Stimulated activated CD8-positive, alpha-beta memory T cell treated with anti-CD3 and anti-CD28 coated beads, Interleukin-12 subunit alpha, Interleukin-12 subunit beta, amount 100 ng/mL, for 24 hours (primary cell): ENCODE measurements at regions not wholly inside any gene's neighbourhood (a gene's known extent, or its start where the extent isn't known, plus 50 kb on each side); places are given as distances from the start of the nearest gene placed in this dataset.
"Not testable (repeated sequence)": the region's sequence is repeated elsewhere in the genome, so short reads cannot be mapped to it uniquely, and the experiment has no call there.

ENCODE experiments used
- DNase-seq: peaks from one replicate; pipeline ENCODE4 v3.0.0-alpha.2; 2020; ENCODE audit errors: extremely low read depth

- no peak for DNase-seq
These were observed 387.0 kb downstream of the USP25 start for GRCh38 chr21:16116798-16117197.

DNA sequence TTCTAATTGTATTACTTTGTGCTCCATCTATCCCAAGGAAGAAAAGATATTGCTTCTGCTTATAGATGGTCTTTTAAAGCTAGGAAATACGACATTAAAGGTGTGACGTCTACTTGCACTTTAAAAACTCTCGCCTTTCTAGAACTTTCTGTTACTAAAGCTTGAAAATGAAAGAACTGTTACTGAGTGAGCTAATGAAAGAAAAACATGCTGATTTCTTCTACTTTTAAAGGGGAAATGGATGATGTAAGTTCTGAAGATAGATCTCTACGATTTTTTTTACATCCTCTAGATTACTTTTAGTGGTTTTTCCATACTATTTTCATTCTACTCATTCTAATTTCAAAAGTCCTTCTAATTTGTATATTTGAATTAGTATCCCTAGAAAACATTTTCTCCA, 387.5 kb downstream of the USP25 start:
- no peak for DNase-seq

GRCh38 chr21:16117851-16118590, 388.2 kb downstream of the USP25 start:
- DNase-seq, result no peak

DNA sequence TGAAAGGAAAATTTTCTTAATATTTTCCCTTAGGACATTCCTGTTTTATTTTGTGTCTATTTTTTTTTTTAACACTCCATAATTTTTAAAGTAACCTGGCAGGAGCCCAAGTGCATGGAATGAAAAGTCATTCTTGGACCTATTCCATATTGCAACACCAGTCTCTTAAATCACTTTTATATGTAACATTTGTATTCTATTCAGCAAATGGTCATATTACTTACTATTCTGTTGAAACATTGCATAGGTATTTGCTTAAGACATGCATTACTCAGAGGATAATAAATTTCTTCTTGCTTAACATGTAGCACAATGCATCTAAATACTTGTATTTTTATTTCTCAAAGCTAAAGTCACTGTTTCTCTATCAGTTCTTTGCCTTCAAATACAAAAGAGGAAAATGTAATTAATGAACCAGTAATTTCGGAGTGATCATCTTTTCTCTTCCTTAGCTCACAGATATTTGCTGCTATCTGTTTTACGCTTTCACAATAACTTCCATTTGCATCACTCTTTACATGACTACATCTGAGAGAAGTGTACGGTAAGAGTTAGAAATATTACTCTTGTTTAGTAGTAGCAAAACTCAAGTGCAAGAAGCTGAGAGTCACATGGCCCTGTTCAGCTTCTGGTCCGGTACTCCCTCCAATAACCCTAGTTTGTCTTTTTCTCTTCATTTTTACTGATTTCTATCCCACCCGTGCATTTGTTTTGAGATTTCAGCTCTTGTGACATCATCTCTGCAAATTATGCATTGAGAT, 394.8 kb downstream of the USP25 start:
- DNase-seq, result no peak

DNA sequence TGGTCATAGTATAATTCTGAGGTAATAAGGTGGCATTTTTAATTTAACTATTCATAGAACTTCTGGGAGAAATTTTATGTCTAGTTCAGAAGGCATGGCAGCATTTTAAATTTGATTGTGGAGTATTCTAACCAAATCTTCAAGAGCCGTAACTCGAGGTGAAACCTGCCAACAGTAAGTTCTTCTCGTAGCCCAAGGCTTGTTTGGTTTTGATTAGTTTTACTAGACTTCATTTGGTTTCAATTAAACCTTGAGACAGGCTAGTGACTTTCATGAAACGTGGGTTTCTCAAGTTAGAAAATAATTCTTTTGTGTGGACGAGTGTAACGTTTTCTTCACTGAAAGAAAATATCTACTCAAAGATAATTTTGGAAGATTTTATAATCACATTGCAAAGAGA, 395.5 kb downstream of the USP25 start:
- no peak for DNase-seq

DNA sequence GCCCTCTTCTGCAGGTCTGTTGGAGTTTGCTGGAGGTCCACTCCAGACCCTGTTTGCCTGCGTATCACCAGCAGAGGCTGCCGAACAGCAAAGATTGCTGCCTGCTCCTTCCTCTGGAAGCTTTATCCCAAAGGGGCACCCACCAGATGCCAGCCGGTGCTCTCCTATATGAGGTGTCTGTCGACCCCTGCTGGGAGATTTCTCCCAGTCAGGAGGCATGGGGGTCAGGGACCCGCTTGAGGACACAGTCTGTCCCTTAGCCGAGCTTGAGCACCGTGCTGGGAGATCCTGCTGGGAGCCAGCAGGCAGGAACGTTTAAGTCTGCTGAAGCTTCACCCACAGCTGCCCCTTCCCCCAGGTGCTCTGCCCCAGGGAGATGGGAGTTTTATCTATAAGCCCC, 402.7 kb downstream of the USP25 start:
- not testable (repeated sequence) for DNase-seq

GRCh38 chr21:16133248-16133647, 403.5 kb downstream of the USP25 start:
- DNase-seq, result no peak

- DNase-seq, result no peak
These were observed 404.4 kb downstream of the USP25 start for GRCh38 chr21:16134134-16134533.

DNA sequence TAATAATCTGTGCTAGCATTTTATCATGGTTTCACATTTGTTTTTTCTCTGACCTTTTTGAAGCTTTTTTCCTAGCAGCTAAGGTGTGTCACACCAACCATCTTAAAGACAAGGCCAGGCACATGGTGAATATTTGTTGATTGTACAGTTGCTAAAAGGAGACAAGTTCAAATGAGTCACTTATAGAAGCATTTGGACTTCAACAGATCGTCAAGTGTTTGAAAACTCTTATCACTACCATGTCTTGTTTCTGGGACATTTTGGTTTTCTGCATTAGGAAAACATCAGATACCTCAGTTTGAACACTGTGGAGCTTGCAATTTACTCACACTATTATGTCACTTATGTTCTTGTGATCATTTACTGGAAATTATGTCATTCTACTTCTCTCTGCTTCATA, 407.3 kb downstream of the USP25 start:
- no peak for DNase-seq

DNA sequence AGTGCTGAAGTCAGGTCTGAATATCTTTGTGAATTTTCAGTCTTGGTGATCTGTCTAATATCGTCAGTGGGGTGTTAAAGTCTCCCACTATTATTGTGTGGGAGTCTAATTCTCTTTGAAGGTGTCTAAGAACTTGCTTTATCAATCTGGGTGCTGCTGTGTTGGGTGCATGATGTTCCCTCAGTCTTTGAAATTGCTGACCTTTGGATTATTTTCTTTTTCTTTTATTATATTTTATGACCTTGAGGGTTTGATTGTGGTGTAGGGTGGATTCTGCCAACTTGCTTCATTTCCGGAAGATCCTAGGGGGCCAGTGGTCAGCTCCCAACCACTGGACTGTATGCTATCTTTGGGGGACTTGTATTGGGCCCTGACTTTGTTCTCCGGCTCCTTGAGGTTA, 415.3 kb downstream of the USP25 start:
- DNase-seq, result no peak

- no peak for DNase-seq
These were observed 415.7 kb downstream of the USP25 start for GRCh38 chr21:16145479-16145878.

- no peak for DNase-seq
These were observed 424.5 kb downstream of the USP25 start for GRCh38 chr21:16154321-16154720.

GRCh38 chr21:16154951-16155635, 425.3 kb downstream of the USP25 start:
- no peak for DNase-seq

GRCh38 chr21:16156841-16157489, 427.2 kb downstream of the USP25 start:
- no peak for DNase-seq

DNA sequence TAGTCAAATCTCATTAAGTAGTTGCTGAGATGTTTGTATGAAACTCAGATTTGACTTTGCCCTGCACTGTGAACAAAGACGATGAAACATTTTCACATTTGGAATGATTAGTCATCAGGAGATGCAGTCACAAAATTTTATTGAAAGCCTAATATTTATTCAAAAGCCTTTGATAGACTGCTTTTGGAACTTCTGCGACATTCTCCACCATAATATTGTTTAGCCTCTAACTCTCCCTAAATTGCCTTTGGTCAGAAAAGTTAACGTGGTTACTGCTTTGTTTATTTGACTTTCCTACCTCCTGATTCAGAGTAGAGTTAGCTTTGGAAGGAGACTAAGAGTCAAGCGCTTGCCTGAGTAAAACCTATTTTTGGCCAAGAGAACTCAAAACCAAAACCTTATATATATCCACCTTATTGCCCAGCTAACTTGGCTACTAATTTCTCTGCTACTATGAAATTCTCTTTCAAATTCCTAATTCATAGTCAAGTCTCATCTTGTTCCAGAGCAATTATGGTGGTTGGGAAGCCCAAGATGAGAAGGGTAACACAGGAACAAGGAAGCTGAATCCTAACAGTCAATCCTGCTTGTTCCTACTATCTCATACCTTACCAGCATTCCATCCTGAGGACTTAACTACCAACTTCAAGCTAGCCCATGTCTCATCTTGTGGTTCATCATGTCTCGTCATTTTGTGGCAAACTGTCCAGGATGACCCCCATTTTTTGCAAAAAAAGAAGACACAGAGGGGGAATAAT, 429.6 kb downstream of the USP25 start:
- DNase-seq, result no peak

GRCh38 chr21:16159971-16160350, 430.2 kb downstream of the USP25 start:
- no peak for DNase-seq

DNA sequence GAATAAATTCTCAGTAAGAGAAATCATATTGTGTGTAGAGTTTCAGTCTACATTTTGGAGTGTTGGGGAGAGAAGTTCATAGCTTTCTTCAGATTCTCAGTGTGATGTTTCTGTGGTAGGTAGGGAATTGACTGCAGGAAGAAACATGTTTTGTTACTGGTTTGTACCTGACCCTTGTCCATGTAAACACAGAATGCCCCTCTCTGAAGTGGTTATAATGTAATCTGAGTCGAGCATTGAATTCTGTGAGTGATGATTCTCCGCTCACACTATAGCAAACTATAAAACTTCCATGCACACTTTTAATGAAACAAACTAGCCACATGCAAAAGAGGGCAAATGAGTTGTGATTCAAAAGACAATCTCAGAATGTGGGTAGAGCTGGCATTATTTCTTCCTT, 433.2 kb downstream of the USP25 start:
- DNase-seq, result no peak

DNA sequence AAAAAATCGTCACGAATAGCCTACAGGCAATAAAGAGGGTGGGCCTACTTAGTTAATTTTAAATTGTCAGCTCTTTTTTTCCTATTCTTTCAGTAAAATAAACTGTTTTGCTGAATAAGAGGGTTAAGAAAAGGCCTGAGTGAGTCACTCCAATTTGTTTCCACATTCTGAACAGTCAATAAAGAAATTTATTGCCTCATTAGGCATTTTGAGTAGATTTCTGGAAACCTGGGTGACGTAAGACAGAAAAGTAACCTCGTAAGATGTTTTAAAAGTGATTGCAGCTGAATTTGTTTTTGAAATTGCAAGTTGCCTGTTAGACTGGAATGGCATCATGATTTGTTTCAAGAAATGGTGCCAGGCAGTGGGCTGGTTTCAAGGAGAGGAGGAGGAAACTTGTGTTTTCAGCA, 439.3 kb downstream of the USP25 start:
- DNase-seq, result no peak

DNA sequence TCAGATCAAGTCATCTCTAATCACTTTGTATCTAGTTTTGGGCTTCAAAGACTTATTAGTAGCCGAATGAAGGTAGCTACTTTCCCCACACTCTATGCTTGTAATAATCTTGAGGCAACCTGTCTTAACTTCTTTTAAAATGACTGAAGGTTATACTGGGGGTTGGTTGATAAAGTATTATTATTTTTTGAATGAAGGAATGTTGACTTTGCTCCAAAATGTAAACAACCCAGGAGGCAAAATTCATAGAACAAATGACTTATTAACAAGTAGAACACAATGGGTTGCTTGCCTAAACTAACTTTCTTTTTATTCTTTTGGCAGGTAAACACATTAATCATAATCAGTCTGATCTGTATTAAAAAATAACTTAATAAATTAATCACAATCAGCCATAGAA, 440.0 kb downstream of the USP25 start:
- no peak for DNase-seq

GRCh38 chr21:16176570-16176969, 446.8 kb downstream of the USP25 start:
- no peak for DNase-seq

GRCh38 chr21:16177532-16177931, 447.8 kb downstream of the USP25 start:
- DNase-seq, result no peak

DNA sequence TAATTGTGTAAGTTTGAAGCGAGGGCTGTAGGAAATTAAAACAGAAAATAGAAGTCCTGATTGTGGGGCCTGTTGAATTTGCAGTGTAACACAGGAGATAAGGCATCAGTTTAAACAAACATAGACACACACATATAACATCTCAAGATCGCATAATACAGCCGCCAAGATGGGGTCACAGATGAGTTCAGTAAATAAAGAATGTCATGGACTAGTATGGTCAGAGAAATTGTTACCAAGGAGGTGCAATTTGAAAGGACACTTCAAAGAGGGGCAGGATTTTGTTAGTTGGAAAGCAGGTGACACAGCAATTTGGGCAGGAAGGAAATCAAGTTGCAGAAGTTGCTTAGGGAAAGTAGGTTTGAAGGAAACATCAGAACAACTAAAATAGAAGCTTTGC, 450.0 kb downstream of the USP25 start:
- no peak for DNase-seq
